HepG2 (cell line): ENCODE measurements at regions not wholly inside any gene's neighbourhood (a gene's known extent, or its start where the extent isn't known, plus 50 kb on each side); places are given as distances from the start of the nearest gene placed in this dataset.

Source experiments
- ATAC-seq: fragments of 200-7000 bp; cut with Tn5 transposase; 3 replicates; pipeline ENCODE4 v1.9.1; 2020; ENCODE audit warnings: mild to moderate bottlenecking, moderate library complexity
- BruUV-seq: library from RNA; stranded (reverse); fragments of 400-500 nt; replicated peaks from 2 replicates; lab custom pipeline; 2021; lab: Mats Ljungman, UMichigan
- CTCF ChIA-PET: fragments of 300-600 bp; formaldehyde crosslinking; extraction: SDS; loops from one replicate; lab custom pipeline; 2021; ENCODE audit warnings: low total read pairs, inconsistent platforms, low intra/inter-chr PET ratio; lab: Yijun Ruan, JAX
- POLR2A ChIA-PET: fragments of 350-600 bp; sonication (Branson Sonifier 250); formaldehyde crosslinking; loops from one replicate; lab custom pipeline; 2020; ENCODE audit warnings: antibody characterized with exemption, inconsistent platforms; lab: Yijun Ruan, JAX
- DNase-seq: peaks from one replicate; pipeline ENCODE4 v3.0.0-alpha.2; 2015; ENCODE audit warnings: low spot score
- FAIRE-seq: peaks from 3 replicates; lab custom pipeline; 2011; peaks lifted over from hg19 to GRCh38; lab: Jason Lieb, UNC
- H2AFZ ChIP-seq: one replicate; pipeline ENCODE4 v1.6.1; 2011; ENCODE audit warnings: low read length, inconsistent platforms
- H3K27ac ChIP-seq: fragments of 300-600 bp; 3 replicates; pipeline ENCODE4 v1.8.0; 2011; ENCODE audit warnings: mixed run types, mild to moderate bottlenecking, mixed read lengths, low read length, inconsistent platforms; ENCODE audit not compliant: insufficient read depth; ENCODE audit errors: extremely low read length
- H3K27me3 ChIP-seq, 2 experiments: fragments of 200-600 bp in 1 of 2; 2 replicates in 1 of 2; 3 replicates in 1 of 2; pipeline versions ENCODE4 v1.6.0 to v1.8.0; 2011; ENCODE audit warnings: low read length in 2 of 2, mild to moderate bottlenecking in 2 of 2, moderate library complexity in 2 of 2, inconsistent platforms in 1 of 2; ENCODE audit not compliant: insufficient read depth in 2 of 2, control insufficient read depth in 1 of 2
- H3K36me3 ChIP-seq, 2 experiments: fragments of 200-600 bp in 1 of 2; replicated peaks in 1 of 2; 2 replicates in 1 of 2; 3 replicates in 1 of 2; pipeline versions ENCODE4 v1.5.1 to v1.8.0; 2011; ENCODE audit warnings: low read length in 2 of 2, inconsistent platforms in 1 of 2; ENCODE audit not compliant: insufficient read depth in 2 of 2, control insufficient read depth in 1 of 2
- H3K4me1 ChIP-seq: 2 replicates; pipeline ENCODE4 v1.5.1; 2012; ENCODE audit warnings: low read length, inconsistent platforms; ENCODE audit not compliant: insufficient read depth
- H3K4me2 ChIP-seq: 2 replicates; pipeline ENCODE4 v1.6.0; 2011; ENCODE audit warnings: low read depth, low read length, inconsistent platforms
- H3K4me3 ChIP-seq, 3 experiments: fragments of 200-600 bp in 1 of 3; sonication (generic), shearing (Covaris generic) in 1 of 3; replicated peaks in 1 of 3; 2 replicates each; pipeline ENCODE4 v1.5.1; 2011 to 2016; ENCODE audit warnings: low read length in 3 of 3, inconsistent platforms in 2 of 3, low read depth in 2 of 3, mild to moderate bottlenecking in 2 of 3, control low read depth in 1 of 3, mixed read lengths in 1 of 3; ENCODE audit not compliant: insufficient read depth in 1 of 3
- H3K79me2 ChIP-seq: one replicate; pipeline ENCODE4 v1.6.1; 2011; ENCODE audit warnings: low read length, inconsistent platforms; ENCODE audit not compliant: insufficient read depth
- H3K9ac ChIP-seq: 2 replicates; pipeline ENCODE4 v1.6.0; 2011; ENCODE audit warnings: mild to moderate bottlenecking, low read depth, low read length, inconsistent platforms; ENCODE audit not compliant: insufficient read depth
- H3K9me3 ChIP-seq: 2 replicates; pipeline ENCODE4 v1.5.1; 2012; ENCODE audit warnings: mild to moderate bottlenecking, low read length
- H4K20me1 ChIP-seq: 2 replicates; pipeline ENCODE4 v1.6.0; 2011; ENCODE audit warnings: inconsistent platforms, mild to moderate bottlenecking, low read length, moderate library complexity; ENCODE audit not compliant: insufficient read depth
- MAZ ChIP-seq, 2 experiments: sonication (generic) in 1 of 2; formaldehyde crosslinking in 1 of 2; IDR thresholded peaks; 2 replicates each; pipeline versions ENCODE4 v1.5.0 to v1.6.1; 2012 to 2020; ENCODE audit warnings: low read depth in 2 of 2, mild to moderate bottlenecking in 2 of 2, borderline replicate concordance in 1 of 2, improper control_type of control experiment in 1 of 2, low read length in 1 of 2, missing genetic modification reagents in 1 of 2, moderate library complexity in 1 of 2
- MBNL3 ChIP-seq: fragments of 250-450 bp; sonication (Bioruptor Pico); conservative IDR thresholded peaks from 2 replicates; pipeline ENCODE4 v1.8.0; 2022; ENCODE audit warnings: mild to moderate bottlenecking, inconsistent platforms
- YY1 ChIP-seq: IDR thresholded peaks from 2 replicates; pipeline ENCODE4 v1.6.1; 2011; ENCODE audit warnings: low read length, low read depth, moderate library complexity, mild to moderate bottlenecking; ENCODE audit not compliant: insufficient read depth, insufficient replicate concordance
- ZNF205 ChIP-seq: IDR thresholded peaks from 2 replicates; pipeline ENCODE4 v1.6.1; 2018; ENCODE audit warnings: missing biosample characterization, missing genetic modification reagents
- WGBS: methylation state at CpG from one replicate; pipeline ENCODE4 v1.1.6; 2017; ENCODE audit warnings: low lambda C conversion rate; 5-methylcytosine and 5-hydroxymethylcytosine counted together
- in situ Hi-C: cut with HindIII; loops from 2 replicates; pipeline ENCODE4 v1.10.0; 2017; ENCODE audit warnings: low pct_unique_long_range_greater_than_20kb; ENCODE audit not compliant: extremely low pct_ligation_motif_present
- intact Hi-C: fragments of 100-400 bp; cut with micrococcal nuclease; formaldehyde crosslinking; loops from one replicate; pipeline ENCODE4 v1.10.0; 2022; ENCODE audit not compliant: unreplicated experiment
- TF ChIP-seq, protein P1 (sequence below): sonication (generic); formaldehyde crosslinking; IDR thresholded peaks from 2 replicates; pipeline ENCODE4 v1.5.0; 2020; ENCODE audit warnings: mild to moderate bottlenecking, missing genetic modification reagents, borderline replicate concordance
- TF ChIP-seq, protein P2 (sequence below): IDR thresholded peaks from 2 replicates; pipeline ENCODE4 v1.6.1; 2016; ENCODE audit warnings: missing compliant biosample characterization, missing genetic modification reagents, borderline replicate concordance
- TF ChIP-seq, protein P3 (sequence below): sonication (generic); formaldehyde crosslinking; IDR thresholded peaks from 2 replicates; pipeline ENCODE4 v1.4.0; 2020; ENCODE audit warnings: missing genetic modification reagents
- TF ChIP-seq, protein P4 (sequence below): sonication (generic); formaldehyde crosslinking; IDR thresholded peaks from 2 replicates; pipeline ENCODE4 v1.4.0; 2020; ENCODE audit warnings: missing genetic modification reagents, borderline replicate concordance

DNA sequence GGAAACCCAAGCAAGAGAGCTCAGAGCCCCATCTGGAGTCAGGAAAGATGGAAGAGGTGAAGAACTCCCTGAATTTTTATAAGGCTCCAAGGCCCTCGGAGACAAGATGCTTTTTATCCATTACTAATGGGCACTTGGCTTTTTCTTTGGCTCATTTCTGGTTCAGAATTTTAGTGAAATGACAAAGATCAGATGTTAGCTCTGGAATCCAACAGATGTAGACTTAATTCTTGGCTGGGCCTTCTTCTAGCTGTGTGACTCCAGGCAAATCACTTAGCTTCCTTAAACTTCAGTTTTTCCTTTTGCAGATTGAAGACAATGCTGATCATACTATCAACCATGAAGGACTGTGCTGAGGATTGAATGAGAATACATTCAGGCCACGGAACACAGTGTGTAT, 85.2 kb downstream of the HRH4 start:
- 21% methylated on average over 2 of the region's 2 CpGs for WGBS
- BruUV-seq: no TSS peak
- no peak overlapping the region for H3K4me3 ChIP-seq
- no peak overlapping the region for H3K9ac ChIP-seq
- no peak overlapping the region for H3K27ac ChIP-seq
- DNase-seq (no peak), FAIRE-seq (no peak)
- H3K4me1 ChIP-seq: no peaks in the 10 kb centered on the region
- intact Hi-C loops: loop anchor here (10.0 kb wide), 1 partner anchor 1349 kb away; no protein-coding TSS in a partner anchor
- TF ChIP-seq, protein P1, sequence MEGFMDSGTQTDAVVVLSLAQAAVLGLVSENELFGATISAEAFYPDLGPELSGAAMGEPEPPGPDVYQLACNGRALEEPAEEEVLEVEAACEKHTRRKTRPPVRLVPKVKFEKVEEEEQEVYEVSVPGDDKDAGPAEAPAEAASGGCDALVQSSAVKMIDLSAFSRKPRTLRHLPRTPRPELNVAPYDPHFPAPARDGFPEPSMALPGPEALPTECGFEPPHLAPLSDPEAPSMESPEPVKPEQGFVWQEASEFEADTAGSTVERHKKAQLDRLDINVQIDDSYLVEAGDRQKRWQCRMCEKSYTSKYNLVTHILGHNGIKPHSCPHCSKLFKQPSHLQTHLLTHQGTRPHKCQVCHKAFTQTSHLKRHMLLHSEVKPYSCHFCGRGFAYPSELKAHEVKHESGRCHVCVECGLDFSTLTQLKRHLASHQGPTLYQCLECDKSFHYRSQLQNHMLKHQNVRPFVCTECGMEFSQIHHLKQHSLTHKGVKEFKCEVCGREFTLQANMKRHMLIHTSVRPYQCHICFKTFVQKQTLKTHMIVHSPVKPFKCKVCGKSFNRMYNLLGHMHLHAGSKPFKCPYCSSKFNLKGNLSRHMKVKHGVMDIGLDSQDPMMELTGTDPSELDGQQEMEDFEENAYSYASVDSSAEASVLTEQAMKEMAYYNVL (CRISPR knock-in tag): no peak
- TF ChIP-seq YY1 (no peak), ZNF205 (no peak), MAZ (IDR thresholded peaks at IDR 0.05; ENCODE audit: borderline replicate concordance, low read depth, low read length) (no peak), MAZ (CRISPR knock-in tag; IDR thresholded peaks at IDR 0.05; ENCODE audit: low read depth) (no peak), MBNL3 (CRISPR knock-in tag) (no peak)
- TF ChIP-seq, protein P2, sequence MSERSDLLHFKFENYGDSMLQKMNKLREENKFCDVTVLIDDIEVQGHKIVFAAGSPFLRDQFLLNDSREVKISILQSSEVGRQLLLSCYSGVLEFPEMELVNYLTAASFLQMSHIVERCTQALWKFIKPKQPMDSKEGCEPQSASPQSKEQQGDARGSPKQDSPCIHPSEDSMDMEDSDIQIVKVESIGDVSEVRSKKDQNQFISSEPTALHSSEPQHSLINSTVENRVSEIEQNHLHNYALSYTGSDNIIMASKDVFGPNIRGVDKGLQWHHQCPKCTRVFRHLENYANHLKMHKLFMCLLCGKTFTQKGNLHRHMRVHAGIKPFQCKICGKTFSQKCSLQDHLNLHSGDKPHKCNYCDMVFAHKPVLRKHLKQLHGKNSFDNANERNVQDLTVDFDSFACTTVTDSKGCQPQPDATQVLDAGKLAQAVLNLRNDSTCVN: no peak
- TF ChIP-seq, protein P3, sequence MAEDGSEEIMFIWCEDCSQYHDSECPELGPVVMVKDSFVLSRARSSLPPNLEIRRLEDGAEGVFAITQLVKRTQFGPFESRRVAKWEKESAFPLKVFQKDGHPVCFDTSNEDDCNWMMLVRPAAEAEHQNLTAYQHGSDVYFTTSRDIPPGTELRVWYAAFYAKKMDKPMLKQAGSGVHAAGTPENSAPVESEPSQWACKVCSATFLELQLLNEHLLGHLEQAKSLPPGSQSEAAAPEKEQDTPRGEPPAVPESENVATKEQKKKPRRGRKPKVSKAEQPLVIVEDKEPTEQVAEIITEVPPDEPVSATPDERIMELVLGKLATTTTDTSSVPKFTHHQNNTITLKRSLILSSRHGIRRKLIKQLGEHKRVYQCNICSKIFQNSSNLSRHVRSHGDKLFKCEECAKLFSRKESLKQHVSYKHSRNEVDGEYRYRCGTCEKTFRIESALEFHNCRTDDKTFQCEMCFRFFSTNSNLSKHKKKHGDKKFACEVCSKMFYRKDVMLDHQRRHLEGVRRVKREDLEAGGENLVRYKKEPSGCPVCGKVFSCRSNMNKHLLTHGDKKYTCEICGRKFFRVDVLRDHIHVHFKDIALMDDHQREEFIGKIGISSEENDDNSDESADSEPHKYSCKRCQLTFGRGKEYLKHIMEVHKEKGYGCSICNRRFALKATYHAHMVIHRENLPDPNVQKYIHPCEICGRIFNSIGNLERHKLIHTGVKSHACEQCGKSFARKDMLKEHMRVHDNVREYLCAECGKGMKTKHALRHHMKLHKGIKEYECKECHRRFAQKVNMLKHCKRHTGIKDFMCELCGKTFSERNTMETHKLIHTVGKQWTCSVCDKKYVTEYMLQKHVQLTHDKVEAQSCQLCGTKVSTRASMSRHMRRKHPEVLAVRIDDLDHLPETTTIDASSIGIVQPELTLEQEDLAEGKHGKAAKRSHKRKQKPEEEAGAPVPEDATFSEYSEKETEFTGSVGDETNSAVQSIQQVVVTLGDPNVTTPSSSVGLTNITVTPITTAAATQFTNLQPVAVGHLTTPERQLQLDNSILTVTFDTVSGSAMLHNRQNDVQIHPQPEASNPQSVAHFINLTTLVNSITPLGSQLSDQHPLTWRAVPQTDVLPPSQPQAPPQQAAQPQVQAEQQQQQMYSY (CRISPR knock-in tag): no peak
- TF ChIP-seq, protein P4, sequence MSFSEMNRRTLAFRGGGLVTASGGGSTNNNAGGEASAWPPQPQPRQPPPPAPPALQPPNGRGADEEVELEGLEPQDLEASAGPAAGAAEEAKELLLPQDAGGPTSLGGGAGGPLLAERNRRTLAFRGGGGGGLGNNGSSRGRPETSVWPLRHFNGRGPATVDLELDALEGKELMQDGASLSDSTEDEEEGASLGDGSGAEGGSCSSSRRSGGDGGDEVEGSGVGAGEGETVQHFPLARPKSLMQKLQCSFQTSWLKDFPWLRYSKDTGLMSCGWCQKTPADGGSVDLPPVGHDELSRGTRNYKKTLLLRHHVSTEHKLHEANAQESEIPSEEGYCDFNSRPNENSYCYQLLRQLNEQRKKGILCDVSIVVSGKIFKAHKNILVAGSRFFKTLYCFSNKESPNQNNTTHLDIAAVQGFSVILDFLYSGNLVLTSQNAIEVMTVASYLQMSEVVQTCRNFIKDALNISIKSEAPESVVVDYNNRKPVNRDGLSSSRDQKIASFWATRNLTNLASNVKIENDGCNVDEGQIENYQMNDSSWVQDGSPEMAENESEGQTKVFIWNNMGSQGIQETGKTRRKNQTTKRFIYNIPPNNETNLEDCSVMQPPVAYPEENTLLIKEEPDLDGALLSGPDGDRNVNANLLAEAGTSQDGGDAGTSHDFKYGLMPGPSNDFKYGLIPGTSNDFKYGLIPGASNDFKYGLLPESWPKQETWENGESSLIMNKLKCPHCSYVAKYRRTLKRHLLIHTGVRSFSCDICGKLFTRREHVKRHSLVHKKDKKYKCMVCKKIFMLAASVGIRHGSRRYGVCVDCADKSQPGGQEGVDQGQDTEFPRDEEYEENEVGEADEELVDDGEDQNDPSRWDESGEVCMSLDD: no peak
- TF ChIP-seq, all 625 proteins: peak for 0
- H2AFZ ChIP-seq: no peak overlapping the region
- CTCF ChIA-PET: no interaction called here
- H3K36me3 ChIP-seq: no peaks in the 10 kb centered on the region
- POLR2A ChIA-PET: no interaction called here
- H3K27me3 ChIP-seq: no peaks in the 10 kb centered on the region; a peak in 1 of 5 replicates
- no peaks in the 10 kb centered on the region for H3K79me2 ChIP-seq
- in situ Hi-C loops: no loop called here
- no peaks in the 10 kb centered on the region for H3K9me3 ChIP-seq
- H4K20me1 ChIP-seq: no peaks in the 10 kb centered on the region
- no peak overlapping the region for H3K4me2 ChIP-seq
- no peak for ATAC-seq
